ENCODE measurements at regions not wholly inside any gene's neighbourhood (a gene's known extent, or its start where the extent isn't known, plus 50 kb on each side); places are given as distances from the start of the nearest gene placed in this dataset.

- TF ChIP-seq TOX (CRISPR knock-in tag; IDR thresholded peaks at IDR 0.05; ENCODE audit: borderline replicate concordance) (no peak), TSHZ2 (CRISPR knock-in tag; IDR thresholded peaks at IDR 0.05) (no peak), CSDC2 (CRISPR knock-in tag; IDR thresholded peaks at IDR 0.05) (no peak), TCF4 (CRISPR knock-in tag; IDR thresholded peaks at IDR 0.05; ENCODE audit: borderline replicate concordance) (no peak)
These were observed 648.2 kb upstream of the PCDH9 start (continued) for GRCh38 chr13:67878376-67878775.

GRCh38 chr13:67877031-67877430 is 646.9 kb upstream of the PCDH9 start:
- ATAC-seq: no peak
- TF ChIP-seq PATZ1 (CRISPR knock-in tag; IDR thresholded peaks at IDR 0.05; ENCODE audit: borderline replicate concordance): no peak
- TF ChIP-seq OSR1 (CRISPR knock-in tag; IDR thresholded peaks at IDR 0.05): no peak
- TF ChIP-seq RARB (CRISPR knock-in tag; IDR thresholded peaks at IDR 0.05): no peak
- TF ChIP-seq TSHZ2 (CRISPR knock-in tag; IDR thresholded peaks at IDR 0.05): no peak
- TF ChIP-seq TCF4 (CRISPR knock-in tag; IDR thresholded peaks at IDR 0.05; ENCODE audit: borderline replicate concordance): no peak
- TF ChIP-seq ZNF8 (CRISPR knock-in tag; IDR thresholded peaks at IDR 0.05): no peak
- no peak for TF ChIP-seq TOX (CRISPR knock-in tag; IDR thresholded peaks at IDR 0.05; ENCODE audit: borderline replicate concordance)
- no peak for TF ChIP-seq ISL1 (CRISPR knock-in tag; IDR thresholded peaks at IDR 0.05)
- TF ChIP-seq ZNF565 (CRISPR knock-in tag; conservative IDR thresholded peaks at IDR 0.05; ENCODE audit: low read depth): no peak
- no peak for TF ChIP-seq BACH2 (CRISPR knock-in tag; IDR thresholded peaks at IDR 0.05; ENCODE audit: borderline replicate concordance)
- no peak for TF ChIP-seq ESRRG (CRISPR knock-in tag; IDR thresholded peaks at IDR 0.05)
- no peak for TF ChIP-seq ZNF70 (CRISPR knock-in tag; IDR thresholded peaks at IDR 0.05)
- TF ChIP-seq POU6F1 (CRISPR knock-in tag; IDR thresholded peaks at IDR 0.05; ENCODE audit: borderline replicate concordance, low read depth): no peak
- no peak for TF ChIP-seq SNAI2 (CRISPR knock-in tag; IDR thresholded peaks at IDR 0.05)
- no peak for TF ChIP-seq CSRNP3 (CRISPR knock-in tag; IDR thresholded peaks at IDR 0.05)
- TF ChIP-seq CREB5 (CRISPR knock-in tag; IDR thresholded peaks at IDR 0.05; ENCODE audit: low read depth): no peak
- no peak for TF ChIP-seq ZFP30 (CRISPR knock-in tag; IDR thresholded peaks at IDR 0.05)
- TF ChIP-seq ZFP3 (CRISPR knock-in tag; IDR thresholded peaks at IDR 0.05): no peak
- no peak for TF ChIP-seq PPARA (CRISPR knock-in tag; IDR thresholded peaks at IDR 0.05; ENCODE audit: borderline replicate concordance)
